WTC11 (cell line): ENCODE measurements at regions not wholly inside any gene's neighbourhood (a gene's known extent, or its start where the extent isn't known, plus 50 kb on each side); places are given as distances from the start of the nearest gene placed in this dataset.

Source experiments
- ATAC-seq: fragments of 200-7000 bp; cut with Tn5 transposase; 2 replicates; pipeline ENCODE4 v1.10.0; 2021; ENCODE audit warnings: mild to moderate bottlenecking, moderate library complexity
- CTCF ChIA-PET: fragments of 300-600 bp; sonication (Branson Sonifier 250); formaldehyde crosslinking; loops from one replicate; lab custom pipeline; 2021; ENCODE audit warnings: antibody characterized with exemption; lab: Charles Lee
- POLR2A ChIA-PET: fragments of 350-600 bp; sonication (Branson Sonifier 250); formaldehyde crosslinking; loops from one replicate; lab custom pipeline; 2021; ENCODE audit warnings: antibody characterized with exemption; lab: Charles Lee
- DNase-seq: peaks from one replicate; pipeline ENCODE4 v3.0.0; 2021; ENCODE audit warnings: low spot score
- H3K27ac Mint-ChIP-seq: 2 replicates; pipeline ENCODE4 v1.8.0; 2021; ENCODE audit warnings: mixed read lengths
- H3K27me3 Mint-ChIP-seq: 2 replicates; pipeline ENCODE4 v1.8.0; 2021; ENCODE audit warnings: low read depth, mild to moderate bottlenecking, moderate library complexity, mixed read lengths
- H3K36me3 Mint-ChIP-seq: 2 replicates; pipeline ENCODE4 v1.8.0; 2021; ENCODE audit warnings: mixed read lengths
- H3K4me1 Mint-ChIP-seq: 2 replicates; pipeline ENCODE4 v1.8.0; 2022; ENCODE audit warnings: mixed read lengths
- H3K4me3 Mint-ChIP-seq: 2 replicates; pipeline ENCODE4 v1.8.0; 2021; ENCODE audit warnings: mild to moderate bottlenecking, moderate library complexity, mixed read lengths
- H3K9me3 Mint-ChIP-seq: 2 replicates; pipeline ENCODE4 v1.8.0; 2021; ENCODE audit warnings: mixed read lengths
- EMX1 ChIP-seq: fragments of 250-450 bp; sonication (Bioruptor Pico); IDR thresholded peaks from 2 replicates; pipeline ENCODE4 v1.8.0; 2021; ENCODE audit warnings: mild to moderate bottlenecking
- FOXK1 ChIP-seq: sonication (generic); formaldehyde crosslinking; IDR thresholded peaks from 2 replicates; pipeline ENCODE4 v1.8.0; 2022; ENCODE audit warnings: mild to moderate bottlenecking, moderate library complexity, missing genetic modification reagents
- FOXP1 ChIP-seq: sonication (generic); formaldehyde crosslinking; IDR thresholded peaks from 2 replicates; pipeline ENCODE4 v1.8.0; 2022; ENCODE audit warnings: missing genetic modification reagents, mild to moderate bottlenecking, moderate library complexity, borderline replicate concordance
- GABPB1 ChIP-seq: sonication (generic); formaldehyde crosslinking; IDR thresholded peaks from 2 replicates; pipeline ENCODE4 v1.8.1; 2023; ENCODE audit warnings: mild to moderate bottlenecking, missing genetic modification reagents
- RELA ChIP-seq: sonication (generic); formaldehyde crosslinking; IDR thresholded peaks from 2 replicates; pipeline ENCODE4 v1.8.1; 2022; ENCODE audit warnings: missing genetic modification reagents, mild to moderate bottlenecking, borderline replicate concordance
- SMAD3 ChIP-seq: sonication (generic); formaldehyde crosslinking; IDR thresholded peaks from 2 replicates; pipeline ENCODE4 v1.8.0; 2022; ENCODE audit warnings: missing genetic modification reagents, mild to moderate bottlenecking, borderline replicate concordance
- ZNF423 ChIP-seq: fragments of 250-450 bp; sonication (Bioruptor Pico); IDR thresholded peaks from 2 replicates; pipeline ENCODE4 v2.1.2; 2022; ENCODE audit warnings: mild to moderate bottlenecking, moderate library complexity
- TF ChIP-seq, protein P1 (sequence below): sonication (generic); formaldehyde crosslinking; IDR thresholded peaks from 2 replicates; pipeline ENCODE4 v1.8.1; 2023; ENCODE audit warnings: mild to moderate bottlenecking, missing genetic modification reagents, moderate library complexity
- TF ChIP-seq, protein P2 (sequence below): sonication (generic); formaldehyde crosslinking; IDR thresholded peaks from 2 replicates; pipeline ENCODE4 v1.8.0; 2022; ENCODE audit warnings: mild to moderate bottlenecking, missing genetic modification reagents
- TF ChIP-seq, protein P3 (sequence below): sonication (generic); formaldehyde crosslinking; IDR thresholded peaks from 2 replicates; pipeline ENCODE4 v1.8.1; 2022; ENCODE audit warnings: low read depth, missing genetic modification reagents, borderline replicate concordance
- TF ChIP-seq, protein P4 (sequence below): sonication (generic); formaldehyde crosslinking; IDR thresholded peaks from 2 replicates; pipeline ENCODE4 v1.8.1; 2023; ENCODE audit warnings: mild to moderate bottlenecking, missing genetic modification reagents
- TF ChIP-seq, protein P5 (sequence below): fragments of 250-450 bp; sonication (Bioruptor Pico); IDR thresholded peaks from 2 replicates; pipeline ENCODE4 v1.9.0; 2021; ENCODE audit warnings: mild to moderate bottlenecking, borderline replicate concordance
- TF ChIP-seq, protein P6 (sequence below): sonication (generic); formaldehyde crosslinking; conservative IDR thresholded peaks from 2 replicates; pipeline ENCODE4 v1.8.1; 2022; ENCODE audit warnings: mild to moderate bottlenecking, missing genetic modification reagents
- TF ChIP-seq, protein P7 (sequence below): sonication (generic); formaldehyde crosslinking; IDR thresholded peaks from 2 replicates; pipeline ENCODE4 v1.8.0; 2023; ENCODE audit warnings: missing genetic modification reagents, mild to moderate bottlenecking, borderline replicate concordance
- TF ChIP-seq, protein P8 (sequence below): sonication (generic); formaldehyde crosslinking; IDR thresholded peaks from 2 replicates; pipeline ENCODE4 v1.8.0; 2022; ENCODE audit warnings: mild to moderate bottlenecking, missing genetic modification reagents

DNA sequence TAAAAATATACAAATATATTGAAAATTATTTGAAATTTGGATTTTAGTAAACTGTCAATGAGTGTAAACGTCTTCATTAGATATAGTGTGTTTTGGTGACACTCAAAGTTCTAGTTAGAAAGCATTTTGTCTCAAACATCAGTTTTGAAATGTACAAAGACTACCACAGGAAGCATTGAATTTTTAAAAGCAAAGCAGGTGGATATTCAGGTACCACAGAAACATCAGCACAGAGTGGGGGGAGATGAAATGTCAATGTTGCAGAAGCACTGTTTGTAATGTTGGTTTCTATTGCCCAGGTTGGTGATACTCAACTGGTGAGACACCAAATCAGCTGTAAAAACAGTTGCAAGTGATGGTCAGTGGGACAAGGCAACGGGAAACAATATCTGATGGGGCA lies 136.5 kb upstream of the ITGA4 start:
- H3K9me3 Mint-ChIP-seq = no peaks in the 10 kb centered on the region
- DNase-seq (no peak), ATAC-seq (no peak)
- H3K4me3 Mint-ChIP-seq = no peak overlapping the region
- TF ChIP-seq SMAD3 (CRISPR knock-in tag) = no peak
- peaks cover 28% of the 10 kb centered on the region for H3K4me1 Mint-ChIP-seq
- H3K36me3 Mint-ChIP-seq = no peaks in the 10 kb centered on the region
- H3K27me3 Mint-ChIP-seq = no peaks in the 10 kb centered on the region
- H3K27ac Mint-ChIP-seq = no peak overlapping the region
- CTCF ChIA-PET = no interaction called here
- POLR2A ChIA-PET = no interaction called here

DNA sequence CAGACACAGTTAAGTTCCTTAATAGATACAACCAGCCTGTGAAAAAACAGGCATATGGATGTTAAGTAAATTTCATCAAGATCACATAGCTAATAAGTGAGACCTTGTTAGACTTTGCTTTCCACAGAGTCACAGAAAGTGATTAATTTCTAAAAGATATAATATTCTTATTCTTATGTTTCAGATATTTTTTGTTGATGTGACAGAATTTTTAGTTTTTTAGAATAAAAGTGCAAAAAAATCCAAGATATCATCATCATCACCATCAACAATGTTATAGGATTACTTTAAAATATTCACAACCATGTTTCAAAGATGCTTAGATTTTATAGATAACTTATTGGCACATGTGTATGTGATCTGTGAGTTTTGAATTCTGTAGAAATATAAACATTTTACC lies 132.3 kb upstream of the ITGA4 start:
- TF ChIP-seq, protein P1, sequence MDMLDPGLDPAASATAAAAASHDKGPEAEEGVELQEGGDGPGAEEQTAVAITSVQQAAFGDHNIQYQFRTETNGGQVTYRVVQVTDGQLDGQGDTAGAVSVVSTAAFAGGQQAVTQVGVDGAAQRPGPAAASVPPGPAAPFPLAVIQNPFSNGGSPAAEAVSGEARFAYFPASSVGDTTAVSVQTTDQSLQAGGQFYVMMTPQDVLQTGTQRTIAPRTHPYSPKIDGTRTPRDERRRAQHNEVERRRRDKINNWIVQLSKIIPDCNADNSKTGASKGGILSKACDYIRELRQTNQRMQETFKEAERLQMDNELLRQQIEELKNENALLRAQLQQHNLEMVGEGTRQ = no peak
- TF ChIP-seq, protein P2, sequence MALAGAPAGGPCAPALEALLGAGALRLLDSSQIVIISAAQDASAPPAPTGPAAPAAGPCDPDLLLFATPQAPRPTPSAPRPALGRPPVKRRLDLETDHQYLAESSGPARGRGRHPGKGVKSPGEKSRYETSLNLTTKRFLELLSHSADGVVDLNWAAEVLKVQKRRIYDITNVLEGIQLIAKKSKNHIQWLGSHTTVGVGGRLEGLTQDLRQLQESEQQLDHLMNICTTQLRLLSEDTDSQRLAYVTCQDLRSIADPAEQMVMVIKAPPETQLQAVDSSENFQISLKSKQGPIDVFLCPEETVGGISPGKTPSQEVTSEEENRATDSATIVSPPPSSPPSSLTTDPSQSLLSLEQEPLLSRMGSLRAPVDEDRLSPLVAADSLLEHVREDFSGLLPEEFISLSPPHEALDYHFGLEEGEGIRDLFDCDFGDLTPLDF (CRISPR knock-in tag) = no peak
- TF ChIP-seq RELA (CRISPR knock-in tag) = no peak
- TF ChIP-seq EMX1 (CRISPR knock-in tag) = no peak
- Mint-ChIP-seq H3K4me1 (peaks cover 23% of the 10 kb centered on the region), H3K9me3 (peaks cover 15% of the 10 kb centered on the region), H3K36me3 (no peaks in the 10 kb centered on the region), H3K4me3 (no peak overlapping the region), H3K27ac (no peak overlapping the region), H3K27me3 (no peaks in the 10 kb centered on the region)
- POLR2A ChIA-PET = no interaction called here
- ATAC-seq = no peak
- DNase-seq = no peak
- CTCF ChIA-PET = no interaction called here

DNA sequence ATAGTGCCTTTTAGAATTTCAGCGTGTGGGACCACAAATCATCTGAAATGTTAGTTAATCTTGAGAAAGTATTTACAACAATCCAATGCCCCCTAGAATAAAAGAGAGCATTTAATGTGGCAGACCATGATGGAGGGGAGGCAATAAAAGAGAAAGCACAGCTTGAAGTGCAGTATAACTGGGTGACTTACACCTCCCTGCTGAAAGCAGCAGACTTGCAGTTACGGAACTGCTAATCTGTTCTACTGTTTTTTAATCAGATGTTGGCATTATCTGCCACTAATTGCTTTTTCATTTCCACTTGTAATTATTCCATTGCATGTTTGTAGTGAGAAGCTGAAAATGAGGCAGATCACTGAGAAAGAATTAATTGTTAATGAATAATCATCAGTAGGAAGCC lies 130.5 kb upstream of the ITGA4 start:
- DNase-seq (no peak), ATAC-seq (no peak)
- H3K9me3 Mint-ChIP-seq = peaks cover 22% of the 10 kb centered on the region
- CTCF ChIA-PET = no interaction called here
- H3K27ac Mint-ChIP-seq = no peak overlapping the region
- no peaks in the 10 kb centered on the region for H3K36me3 Mint-ChIP-seq
- no peaks in the 10 kb centered on the region for H3K27me3 Mint-ChIP-seq
- POLR2A ChIA-PET = no interaction called here
- peaks cover 23% of the 10 kb centered on the region for H3K4me1 Mint-ChIP-seq
- H3K4me3 Mint-ChIP-seq = no peak overlapping the region
- TF ChIP-seq, protein P3, sequence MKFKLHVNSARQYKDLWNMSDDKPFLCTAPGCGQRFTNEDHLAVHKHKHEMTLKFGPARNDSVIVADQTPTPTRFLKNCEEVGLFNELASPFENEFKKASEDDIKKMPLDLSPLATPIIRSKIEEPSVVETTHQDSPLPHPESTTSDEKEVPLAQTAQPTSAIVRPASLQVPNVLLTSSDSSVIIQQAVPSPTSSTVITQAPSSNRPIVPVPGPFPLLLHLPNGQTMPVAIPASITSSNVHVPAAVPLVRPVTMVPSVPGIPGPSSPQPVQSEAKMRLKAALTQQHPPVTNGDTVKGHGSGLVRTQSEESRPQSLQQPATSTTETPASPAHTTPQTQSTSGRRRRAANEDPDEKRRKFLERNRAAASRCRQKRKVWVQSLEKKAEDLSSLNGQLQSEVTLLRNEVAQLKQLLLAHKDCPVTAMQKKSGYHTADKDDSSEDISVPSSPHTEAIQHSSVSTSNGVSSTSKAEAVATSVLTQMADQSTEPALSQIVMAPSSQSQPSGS = no peak
- TF ChIP-seq, protein P4, sequence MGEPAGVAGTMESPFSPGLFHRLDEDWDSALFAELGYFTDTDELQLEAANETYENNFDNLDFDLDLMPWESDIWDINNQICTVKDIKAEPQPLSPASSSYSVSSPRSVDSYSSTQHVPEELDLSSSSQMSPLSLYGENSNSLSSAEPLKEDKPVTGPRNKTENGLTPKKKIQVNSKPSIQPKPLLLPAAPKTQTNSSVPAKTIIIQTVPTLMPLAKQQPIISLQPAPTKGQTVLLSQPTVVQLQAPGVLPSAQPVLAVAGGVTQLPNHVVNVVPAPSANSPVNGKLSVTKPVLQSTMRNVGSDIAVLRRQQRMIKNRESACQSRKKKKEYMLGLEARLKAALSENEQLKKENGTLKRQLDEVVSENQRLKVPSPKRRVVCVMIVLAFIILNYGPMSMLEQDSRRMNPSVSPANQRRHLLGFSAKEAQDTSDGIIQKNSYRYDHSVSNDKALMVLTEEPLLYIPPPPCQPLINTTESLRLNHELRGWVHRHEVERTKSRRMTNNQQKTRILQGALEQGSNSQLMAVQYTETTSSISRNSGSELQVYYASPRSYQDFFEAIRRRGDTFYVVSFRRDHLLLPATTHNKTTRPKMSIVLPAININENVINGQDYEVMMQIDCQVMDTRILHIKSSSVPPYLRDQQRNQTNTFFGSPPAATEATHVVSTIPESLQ = no peak
- TF ChIP-seq ZNF423 (CRISPR knock-in tag) = no peak
- TF ChIP-seq FOXK1 (CRISPR knock-in tag) = no peak
- TF ChIP-seq, protein P5, sequence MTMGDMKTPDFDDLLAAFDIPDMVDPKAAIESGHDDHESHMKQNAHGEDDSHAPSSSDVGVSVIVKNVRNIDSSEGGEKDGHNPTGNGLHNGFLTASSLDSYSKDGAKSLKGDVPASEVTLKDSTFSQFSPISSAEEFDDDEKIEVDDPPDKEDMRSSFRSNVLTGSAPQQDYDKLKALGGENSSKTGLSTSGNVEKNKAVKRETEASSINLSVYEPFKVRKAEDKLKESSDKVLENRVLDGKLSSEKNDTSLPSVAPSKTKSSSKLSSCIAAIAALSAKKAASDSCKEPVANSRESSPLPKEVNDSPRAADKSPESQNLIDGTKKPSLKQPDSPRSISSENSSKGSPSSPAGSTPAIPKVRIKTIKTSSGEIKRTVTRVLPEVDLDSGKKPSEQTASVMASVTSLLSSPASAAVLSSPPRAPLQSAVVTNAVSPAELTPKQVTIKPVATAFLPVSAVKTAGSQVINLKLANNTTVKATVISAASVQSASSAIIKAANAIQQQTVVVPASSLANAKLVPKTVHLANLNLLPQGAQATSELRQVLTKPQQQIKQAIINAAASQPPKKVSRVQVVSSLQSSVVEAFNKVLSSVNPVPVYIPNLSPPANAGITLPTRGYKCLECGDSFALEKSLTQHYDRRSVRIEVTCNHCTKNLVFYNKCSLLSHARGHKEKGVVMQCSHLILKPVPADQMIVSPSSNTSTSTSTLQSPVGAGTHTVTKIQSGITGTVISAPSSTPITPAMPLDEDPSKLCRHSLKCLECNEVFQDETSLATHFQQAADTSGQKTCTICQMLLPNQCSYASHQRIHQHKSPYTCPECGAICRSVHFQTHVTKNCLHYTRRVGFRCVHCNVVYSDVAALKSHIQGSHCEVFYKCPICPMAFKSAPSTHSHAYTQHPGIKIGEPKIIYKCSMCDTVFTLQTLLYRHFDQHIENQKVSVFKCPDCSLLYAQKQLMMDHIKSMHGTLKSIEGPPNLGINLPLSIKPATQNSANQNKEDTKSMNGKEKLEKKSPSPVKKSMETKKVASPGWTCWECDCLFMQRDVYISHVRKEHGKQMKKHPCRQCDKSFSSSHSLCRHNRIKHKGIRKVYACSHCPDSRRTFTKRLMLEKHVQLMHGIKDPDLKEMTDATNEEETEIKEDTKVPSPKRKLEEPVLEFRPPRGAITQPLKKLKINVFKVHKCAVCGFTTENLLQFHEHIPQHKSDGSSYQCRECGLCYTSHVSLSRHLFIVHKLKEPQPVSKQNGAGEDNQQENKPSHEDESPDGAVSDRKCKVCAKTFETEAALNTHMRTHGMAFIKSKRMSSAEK = no peak
- TF ChIP-seq, protein P6, sequence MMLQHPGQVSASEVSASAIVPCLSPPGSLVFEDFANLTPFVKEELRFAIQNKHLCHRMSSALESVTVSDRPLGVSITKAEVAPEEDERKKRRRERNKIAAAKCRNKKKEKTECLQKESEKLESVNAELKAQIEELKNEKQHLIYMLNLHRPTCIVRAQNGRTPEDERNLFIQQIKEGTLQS (CRISPR knock-in tag) = no peak
- TF ChIP-seq, protein P7, sequence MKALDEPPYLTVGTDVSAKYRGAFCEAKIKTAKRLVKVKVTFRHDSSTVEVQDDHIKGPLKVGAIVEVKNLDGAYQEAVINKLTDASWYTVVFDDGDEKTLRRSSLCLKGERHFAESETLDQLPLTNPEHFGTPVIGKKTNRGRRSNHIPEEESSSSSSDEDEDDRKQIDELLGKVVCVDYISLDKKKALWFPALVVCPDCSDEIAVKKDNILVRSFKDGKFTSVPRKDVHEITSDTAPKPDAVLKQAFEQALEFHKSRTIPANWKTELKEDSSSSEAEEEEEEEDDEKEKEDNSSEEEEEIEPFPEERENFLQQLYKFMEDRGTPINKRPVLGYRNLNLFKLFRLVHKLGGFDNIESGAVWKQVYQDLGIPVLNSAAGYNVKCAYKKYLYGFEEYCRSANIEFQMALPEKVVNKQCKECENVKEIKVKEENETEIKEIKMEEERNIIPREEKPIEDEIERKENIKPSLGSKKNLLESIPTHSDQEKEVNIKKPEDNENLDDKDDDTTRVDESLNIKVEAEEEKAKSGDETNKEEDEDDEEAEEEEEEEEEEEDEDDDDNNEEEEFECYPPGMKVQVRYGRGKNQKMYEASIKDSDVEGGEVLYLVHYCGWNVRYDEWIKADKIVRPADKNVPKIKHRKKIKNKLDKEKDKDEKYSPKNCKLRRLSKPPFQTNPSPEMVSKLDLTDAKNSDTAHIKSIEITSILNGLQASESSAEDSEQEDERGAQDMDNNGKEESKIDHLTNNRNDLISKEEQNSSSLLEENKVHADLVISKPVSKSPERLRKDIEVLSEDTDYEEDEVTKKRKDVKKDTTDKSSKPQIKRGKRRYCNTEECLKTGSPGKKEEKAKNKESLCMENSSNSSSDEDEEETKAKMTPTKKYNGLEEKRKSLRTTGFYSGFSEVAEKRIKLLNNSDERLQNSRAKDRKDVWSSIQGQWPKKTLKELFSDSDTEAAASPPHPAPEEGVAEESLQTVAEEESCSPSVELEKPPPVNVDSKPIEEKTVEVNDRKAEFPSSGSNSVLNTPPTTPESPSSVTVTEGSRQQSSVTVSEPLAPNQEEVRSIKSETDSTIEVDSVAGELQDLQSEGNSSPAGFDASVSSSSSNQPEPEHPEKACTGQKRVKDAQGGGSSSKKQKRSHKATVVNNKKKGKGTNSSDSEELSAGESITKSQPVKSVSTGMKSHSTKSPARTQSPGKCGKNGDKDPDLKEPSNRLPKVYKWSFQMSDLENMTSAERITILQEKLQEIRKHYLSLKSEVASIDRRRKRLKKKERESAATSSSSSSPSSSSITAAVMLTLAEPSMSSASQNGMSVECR (CRISPR knock-in tag) = no peak
- TF ChIP-seq FOXP1 (CRISPR knock-in tag) = no peak
- TF ChIP-seq GABPB1 (CRISPR knock-in tag) = no peak
- TF ChIP-seq, protein P8, sequence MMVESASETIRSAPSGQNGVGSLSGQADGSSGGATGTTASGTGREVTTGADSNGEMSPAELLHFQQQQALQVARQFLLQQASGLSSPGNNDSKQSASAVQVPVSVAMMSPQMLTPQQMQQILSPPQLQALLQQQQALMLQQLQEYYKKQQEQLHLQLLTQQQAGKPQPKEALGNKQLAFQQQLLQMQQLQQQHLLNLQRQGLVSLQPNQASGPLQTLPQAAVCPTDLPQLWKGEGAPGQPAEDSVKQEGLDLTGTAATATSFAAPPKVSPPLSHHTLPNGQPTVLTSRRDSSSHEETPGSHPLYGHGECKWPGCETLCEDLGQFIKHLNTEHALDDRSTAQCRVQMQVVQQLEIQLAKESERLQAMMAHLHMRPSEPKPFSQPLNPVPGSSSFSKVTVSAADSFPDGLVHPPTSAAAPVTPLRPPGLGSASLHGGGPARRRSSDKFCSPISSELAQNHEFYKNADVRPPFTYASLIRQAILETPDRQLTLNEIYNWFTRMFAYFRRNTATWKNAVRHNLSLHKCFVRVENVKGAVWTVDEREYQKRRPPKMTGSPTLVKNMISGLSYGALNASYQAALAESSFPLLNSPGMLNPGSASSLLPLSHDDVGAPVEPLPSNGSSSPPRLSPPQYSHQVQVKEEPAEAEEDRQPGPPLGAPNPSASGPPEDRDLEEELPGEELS (CRISPR knock-in tag) = no peak
